Parathyroid adenoma (tissue), 2 donors: ENCODE measurements at regions not wholly inside any gene's neighbourhood (a gene's known extent, or its start where the extent isn't known, plus 50 kb on each side); places are given as distances from the start of the nearest gene placed in this dataset.

ENCODE experiments used
- H2AFZ ChIP-seq: fragments of 300-600 bp; sonication (generic); one replicate; pipeline ENCODE4 v1.7.0; 2017; ENCODE audit warnings: antibody characterized with exemption, mild to moderate bottlenecking
- H3K27ac ChIP-seq: fragments of 300-600 bp; sonication (generic); one replicate; pipeline ENCODE4 v1.7.0; 2017
- H3K27me3 ChIP-seq: fragments of 300-600 bp; sonication (generic); one replicate; pipeline ENCODE4 v1.7.0; 2017; ENCODE audit warnings: low read length; ENCODE audit not compliant: control insufficient read depth, insufficient read depth
- H3K36me3 ChIP-seq: fragments of 300-600 bp; sonication (generic); one replicate; pipeline ENCODE4 v1.7.0; 2017; ENCODE audit warnings: low read length; ENCODE audit not compliant: control insufficient read depth, insufficient read depth
- H3K4me1 ChIP-seq: fragments of 300-600 bp; sonication (generic); one replicate; pipeline ENCODE4 v1.7.0; 2017; ENCODE audit warnings: control low read depth
- H3K4me2 ChIP-seq: fragments of 300-600 bp; sonication (generic); one replicate; pipeline ENCODE4 v1.7.0; 2017; ENCODE audit warnings: low read length
- H3K4me3 ChIP-seq: fragments of 300-600 bp; sonication (generic); one replicate; pipeline ENCODE4 v1.7.0; 2017; ENCODE audit warnings: low read depth, low read length
- H3K79me2 ChIP-seq: fragments of 300-600 bp; sonication (generic); one replicate; pipeline ENCODE4 v1.7.0; 2017; ENCODE audit warnings: control low read depth
- H3K9ac ChIP-seq: fragments of 300-600 bp; sonication (generic); one replicate; pipeline ENCODE4 v1.7.0; 2017; ENCODE audit warnings: mild to moderate bottlenecking
- H3K9me3 ChIP-seq: fragments of 300-600 bp; sonication (generic); one replicate; pipeline ENCODE4 v1.7.0; 2017; ENCODE audit warnings: low read length; ENCODE audit not compliant: control insufficient read depth
- TF ChIP-seq, protein P1 (sequence below): fragments of 300-600 bp; sonication (generic); IDR thresholded peaks from one replicate; pipeline ENCODE4 v1.7.0; 2017; ENCODE audit warnings: antibody characterized with exemption, mild to moderate bottlenecking
- donor health status: primary hyperparathyroidism.

DNA sequence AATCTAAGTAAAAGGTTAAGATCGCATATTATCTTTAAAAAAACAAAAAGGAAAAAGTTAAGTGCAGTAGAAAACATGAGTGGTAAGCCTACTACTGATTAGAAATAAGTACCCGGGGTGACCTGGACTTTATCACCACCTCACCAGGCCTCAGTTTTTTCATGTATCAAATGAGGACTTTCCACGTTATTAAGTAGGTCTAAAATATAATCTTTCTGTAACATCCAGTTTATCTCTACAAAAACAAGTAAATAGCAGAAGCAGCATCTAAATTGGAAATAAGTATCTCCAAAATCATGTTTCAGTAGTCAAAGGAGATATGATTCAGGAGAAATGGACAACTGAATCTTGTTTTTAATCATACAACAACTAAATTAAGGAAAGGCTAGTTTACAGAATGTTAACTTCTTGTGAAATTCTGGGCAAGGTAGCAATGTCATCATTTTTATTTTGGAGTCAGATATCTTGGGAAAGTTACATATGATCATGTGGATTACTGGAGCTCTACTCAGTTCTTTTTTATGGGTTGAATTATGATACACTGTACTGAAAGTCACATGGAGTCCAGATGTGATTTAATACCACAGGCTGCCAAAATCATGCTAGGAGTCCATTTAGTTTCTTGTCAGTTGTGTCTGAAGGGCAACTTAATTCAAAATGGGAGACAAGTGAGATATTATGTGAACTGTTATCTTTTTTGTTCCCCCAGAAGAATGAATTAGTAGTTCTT, 114.7 kb upstream of the PRL start:
- no peaks in the 10 kb centered on the region for H3K9me3 ChIP-seq
- H3K79me2 ChIP-seq = no peaks in the 10 kb centered on the region
- H3K27me3 ChIP-seq = no peaks in the 10 kb centered on the region
- H3K9ac ChIP-seq = no peak overlapping the region
- no peak overlapping the region for H3K4me2 ChIP-seq
- no peak overlapping the region for H3K27ac ChIP-seq
- H3K4me3 ChIP-seq = no peak overlapping the region
- TF ChIP-seq, protein P1, sequence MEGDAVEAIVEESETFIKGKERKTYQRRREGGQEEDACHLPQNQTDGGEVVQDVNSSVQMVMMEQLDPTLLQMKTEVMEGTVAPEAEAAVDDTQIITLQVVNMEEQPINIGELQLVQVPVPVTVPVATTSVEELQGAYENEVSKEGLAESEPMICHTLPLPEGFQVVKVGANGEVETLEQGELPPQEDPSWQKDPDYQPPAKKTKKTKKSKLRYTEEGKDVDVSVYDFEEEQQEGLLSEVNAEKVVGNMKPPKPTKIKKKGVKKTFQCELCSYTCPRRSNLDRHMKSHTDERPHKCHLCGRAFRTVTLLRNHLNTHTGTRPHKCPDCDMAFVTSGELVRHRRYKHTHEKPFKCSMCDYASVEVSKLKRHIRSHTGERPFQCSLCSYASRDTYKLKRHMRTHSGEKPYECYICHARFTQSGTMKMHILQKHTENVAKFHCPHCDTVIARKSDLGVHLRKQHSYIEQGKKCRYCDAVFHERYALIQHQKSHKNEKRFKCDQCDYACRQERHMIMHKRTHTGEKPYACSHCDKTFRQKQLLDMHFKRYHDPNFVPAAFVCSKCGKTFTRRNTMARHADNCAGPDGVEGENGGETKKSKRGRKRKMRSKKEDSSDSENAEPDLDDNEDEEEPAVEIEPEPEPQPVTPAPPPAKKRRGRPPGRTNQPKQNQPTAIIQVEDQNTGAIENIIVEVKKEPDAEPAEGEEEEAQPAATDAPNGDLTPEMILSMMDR = no peak
- no peaks in the 10 kb centered on the region for H3K36me3 ChIP-seq
- no peak overlapping the region for H2AFZ ChIP-seq
- no peaks in the 10 kb centered on the region for H3K4me1 ChIP-seq

DNA sequence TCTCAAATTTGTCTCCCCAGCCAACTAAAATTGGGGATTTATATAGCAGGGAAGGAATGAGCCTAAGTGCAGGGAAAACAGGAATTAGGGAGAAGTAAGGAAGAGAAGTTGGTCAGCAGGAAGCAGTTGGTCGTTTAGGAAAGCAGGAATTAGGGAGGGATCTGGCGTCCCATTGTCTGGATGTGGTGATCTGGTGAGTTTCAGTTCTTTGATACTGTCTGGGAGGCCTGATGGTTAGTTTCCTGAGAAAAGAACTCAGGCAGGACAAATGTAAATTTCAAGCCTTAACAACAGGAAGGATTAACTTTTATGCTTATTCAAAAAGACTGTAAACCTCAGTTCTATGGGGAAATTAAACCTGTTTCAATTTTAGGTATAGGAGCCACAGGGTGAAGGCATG, 116.2 kb upstream of the PRL start:
- TF ChIP-seq, protein P1 = no peak
- H3K27me3 ChIP-seq = no peaks in the 10 kb centered on the region
- no peak overlapping the region for H2AFZ ChIP-seq
- no peak overlapping the region for H3K4me3 ChIP-seq
- no peaks in the 10 kb centered on the region for H3K9me3 ChIP-seq
- no peak overlapping the region for H3K27ac ChIP-seq
- no peaks in the 10 kb centered on the region for H3K79me2 ChIP-seq
- H3K36me3 ChIP-seq = no peaks in the 10 kb centered on the region
- no peak overlapping the region for H3K4me2 ChIP-seq
- H3K9ac ChIP-seq = no peak overlapping the region
- no peaks in the 10 kb centered on the region for H3K4me1 ChIP-seq

DNA sequence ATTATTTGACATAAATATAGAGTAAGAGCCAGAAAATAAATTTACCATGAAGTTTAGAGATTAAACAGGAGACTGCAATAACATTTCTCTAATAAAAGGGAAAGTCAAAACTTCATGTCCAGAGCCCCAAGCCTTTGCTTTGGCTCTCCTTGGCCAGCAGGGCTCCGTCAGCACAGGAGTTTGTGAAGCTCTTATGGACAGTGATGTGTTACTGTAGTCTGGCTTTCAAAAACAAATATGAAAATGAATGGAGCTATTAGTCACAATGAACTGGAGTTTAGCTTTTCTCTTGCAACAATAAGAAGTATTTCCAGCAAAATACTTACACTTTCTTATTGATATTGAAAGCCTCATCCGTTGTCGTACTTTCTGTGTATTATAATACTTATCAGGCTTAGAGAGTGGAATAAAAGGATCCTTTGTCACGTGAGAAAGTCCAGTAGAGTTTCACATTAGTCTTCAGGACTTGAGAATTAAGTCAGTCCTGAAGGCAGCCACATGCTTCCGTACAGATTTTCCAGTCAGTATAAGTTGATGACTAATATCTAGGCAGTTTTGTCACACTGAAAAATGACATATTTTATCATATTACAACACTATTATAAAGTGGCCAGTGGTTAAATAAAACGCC, 117.0 kb upstream of the PRL start:
- no peaks in the 10 kb centered on the region for H3K27me3 ChIP-seq
- H3K27ac ChIP-seq = no peak overlapping the region
- no peaks in the 10 kb centered on the region for H3K36me3 ChIP-seq
- H3K79me2 ChIP-seq = no peaks in the 10 kb centered on the region
- H3K4me1 ChIP-seq = no peaks in the 10 kb centered on the region
- H2AFZ ChIP-seq = no peak overlapping the region
- H3K9ac ChIP-seq = no peak overlapping the region
- no peak overlapping the region for H3K4me3 ChIP-seq
- TF ChIP-seq, protein P1 = no peak
- H3K4me2 ChIP-seq = no peak overlapping the region
- no peaks in the 10 kb centered on the region for H3K9me3 ChIP-seq

DNA sequence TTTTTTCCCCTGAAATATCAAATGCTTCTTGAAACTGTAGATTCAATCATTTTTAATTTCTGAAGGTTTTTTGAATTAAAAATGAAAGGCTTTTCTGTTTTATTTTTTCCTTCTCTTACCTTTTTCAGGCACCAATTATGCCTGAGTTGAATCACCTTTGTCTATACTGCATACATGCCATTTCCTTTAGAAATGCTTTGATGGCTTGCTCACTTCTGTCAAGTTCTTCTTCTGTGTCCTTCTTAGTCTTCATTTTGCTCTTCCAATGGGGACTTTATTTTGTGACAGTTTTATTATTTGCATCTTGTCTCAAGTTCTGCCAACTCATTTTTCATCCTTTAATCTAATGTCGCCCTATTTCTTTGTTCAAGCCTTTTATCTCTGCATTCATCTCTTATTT, 121.9 kb upstream of the PRL start:
- Histone ChIP-seq H3K27me3 (no peaks in the 10 kb centered on the region), H3K36me3 (no peaks in the 10 kb centered on the region), H3K27ac (no peak overlapping the region), H3K9me3 (no peaks in the 10 kb centered on the region), H2AFZ (no peak overlapping the region), H3K9ac (no peak overlapping the region), H3K79me2 (no peaks in the 10 kb centered on the region), H3K4me1 (no peaks in the 10 kb centered on the region), H3K4me3 (no peak overlapping the region), H3K4me2 (no peak overlapping the region)
- TF ChIP-seq, protein P1 = no peak

DNA sequence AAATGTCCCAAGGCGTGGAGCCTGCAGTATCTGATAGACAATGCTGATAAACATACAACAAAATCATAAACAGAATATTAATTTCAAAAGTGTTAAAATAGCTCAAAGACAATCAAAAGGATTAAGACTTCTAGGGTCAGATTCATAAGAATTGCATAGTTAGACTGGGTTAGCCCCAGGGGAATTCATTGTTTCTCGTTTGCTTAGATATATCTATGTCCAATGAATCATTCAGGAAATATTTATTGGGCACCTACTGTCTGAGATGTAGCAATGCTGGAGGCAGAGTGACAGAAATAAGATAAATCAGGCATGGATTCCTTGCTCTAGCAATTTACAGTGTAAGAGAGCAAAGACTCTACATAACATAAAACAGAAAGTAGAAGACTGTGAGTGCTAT, 124.4 kb upstream of the PRL start:
- H3K27ac ChIP-seq = no peak overlapping the region
- TF ChIP-seq, protein P1 = no peak
- H3K4me1 ChIP-seq = no peaks in the 10 kb centered on the region
- no peak overlapping the region for H3K9ac ChIP-seq
- no peak overlapping the region for H2AFZ ChIP-seq
- H3K9me3 ChIP-seq = no peaks in the 10 kb centered on the region
- H3K4me2 ChIP-seq = no peak overlapping the region
- H3K4me3 ChIP-seq = no peak overlapping the region
- H3K27me3 ChIP-seq = no peaks in the 10 kb centered on the region
- no peaks in the 10 kb centered on the region for H3K79me2 ChIP-seq
- H3K36me3 ChIP-seq = no peaks in the 10 kb centered on the region
